C4-2B (cell line): ENCODE measurements at regions not wholly inside any gene's neighbourhood (a gene's known extent, or its start where the extent isn't known, plus 50 kb on each side); places are given as distances from the start of the nearest gene placed in this dataset.

Experiments
- ZFX ChIP-seq: fragments of 450-650 bp; IDR thresholded peaks from 2 replicates; pipeline ENCODE4 v1.6.1; 2017
- TF ChIP-seq, protein P1 (sequence below): fragments of 450-650 bp; conservative IDR thresholded peaks from 2 replicates; pipeline ENCODE4 v1.5.1; 2017; ENCODE audit warnings: mild to moderate bottlenecking

DNA sequence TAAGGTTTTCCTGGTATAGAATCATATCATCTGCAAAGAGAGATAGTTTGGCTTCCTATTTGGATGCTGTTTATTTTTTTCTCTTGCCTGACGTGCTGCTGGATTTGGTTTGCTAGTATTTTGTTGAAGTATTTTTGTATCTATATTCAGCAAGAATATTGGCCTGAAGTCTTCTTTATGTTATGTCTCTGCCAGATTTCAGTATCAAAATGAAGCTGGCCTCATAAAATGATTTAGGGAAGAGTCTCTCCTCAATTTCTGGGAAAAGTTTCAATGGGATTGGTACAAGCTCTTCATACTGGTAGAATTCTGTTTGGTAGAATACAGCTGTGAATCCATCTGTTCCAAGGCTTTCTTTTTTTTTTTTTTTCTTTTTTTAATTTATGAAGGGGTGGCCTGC, 799.0 kb upstream of the TYRP1 start:
- TF ChIP-seq, protein P1, sequence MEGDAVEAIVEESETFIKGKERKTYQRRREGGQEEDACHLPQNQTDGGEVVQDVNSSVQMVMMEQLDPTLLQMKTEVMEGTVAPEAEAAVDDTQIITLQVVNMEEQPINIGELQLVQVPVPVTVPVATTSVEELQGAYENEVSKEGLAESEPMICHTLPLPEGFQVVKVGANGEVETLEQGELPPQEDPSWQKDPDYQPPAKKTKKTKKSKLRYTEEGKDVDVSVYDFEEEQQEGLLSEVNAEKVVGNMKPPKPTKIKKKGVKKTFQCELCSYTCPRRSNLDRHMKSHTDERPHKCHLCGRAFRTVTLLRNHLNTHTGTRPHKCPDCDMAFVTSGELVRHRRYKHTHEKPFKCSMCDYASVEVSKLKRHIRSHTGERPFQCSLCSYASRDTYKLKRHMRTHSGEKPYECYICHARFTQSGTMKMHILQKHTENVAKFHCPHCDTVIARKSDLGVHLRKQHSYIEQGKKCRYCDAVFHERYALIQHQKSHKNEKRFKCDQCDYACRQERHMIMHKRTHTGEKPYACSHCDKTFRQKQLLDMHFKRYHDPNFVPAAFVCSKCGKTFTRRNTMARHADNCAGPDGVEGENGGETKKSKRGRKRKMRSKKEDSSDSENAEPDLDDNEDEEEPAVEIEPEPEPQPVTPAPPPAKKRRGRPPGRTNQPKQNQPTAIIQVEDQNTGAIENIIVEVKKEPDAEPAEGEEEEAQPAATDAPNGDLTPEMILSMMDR, result no peak
- TF ChIP-seq ZFX, result no peak
